ENCODE measurements at regions not wholly inside any gene's neighbourhood (a gene's known extent, or its start where the extent isn't known, plus 50 kb on each side); places are given as distances from the start of the nearest gene placed in this dataset.

- TF ChIP-seq CTCF (conservative IDR thresholded peaks at IDR 0.05; ENCODE audit: low read depth in 2 of 2): no peak
- TF ChIP-seq EZH2 (IDR thresholded peaks at IDR 0.05; ENCODE audit: low read depth, unreplicated experiment): no peak
- TF ChIP-seq STAT1 (IDR thresholded peaks at IDR 0.05; ENCODE audit: unreplicated experiment): no peak
Observed at GRCh38 chr5:145062280-145063062, 772.7 kb downstream of the PRELID2 start.

All from GM23338 (cell line).